ENCODE measurements at regions not wholly inside any gene's neighbourhood (a gene's known extent, or its start where the extent isn't known, plus 50 kb on each side); places are given as distances from the start of the nearest gene placed in this dataset.
"Not testable (repeated sequence)": the region's sequence is repeated elsewhere in the genome, so short reads cannot be mapped to it uniquely, and the experiment has no call there.

DNA sequence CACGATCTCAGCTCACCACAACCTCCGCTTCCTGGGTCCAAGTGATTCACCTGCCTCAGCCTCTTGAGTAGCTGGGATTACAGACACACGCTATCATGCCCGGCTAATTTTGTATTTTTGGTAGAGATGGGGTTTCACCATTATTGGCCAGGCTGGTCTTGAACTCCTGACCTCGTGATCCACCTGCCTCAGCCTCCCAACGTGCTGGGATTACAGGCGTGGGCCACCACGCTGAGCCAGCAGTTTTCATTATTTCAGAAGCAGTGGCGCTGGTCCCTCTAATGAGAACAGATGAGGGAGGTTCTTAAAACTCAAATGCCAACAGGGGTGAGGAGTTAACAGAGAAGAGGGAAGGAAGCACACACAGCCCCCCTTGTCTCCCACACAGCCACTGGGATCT is 98.7 kb downstream of the PTPRS start:
- H3K23me2 ChIP-seq (ENCODE audit: low read depth, low read length); H3K14ac ChIP-seq (ENCODE audit: insufficient read length); H3K23ac ChIP-seq (ENCODE audit: insufficient read length); DNase-seq (ENCODE audit: low read depth in 1 of 2, low spot score in 2 of 2); H2BK12ac ChIP-seq (ENCODE audit: low read depth, low read length); H2AFZ ChIP-seq (ENCODE audit: low read length); H3K79me2 ChIP-seq (ENCODE audit: control insufficient read depth in 1 of 2, insufficient read depth in 2 of 2, low read length in 2 of 2); H3K4ac ChIP-seq (replicated peaks; ENCODE audit: insufficient read length, low read depth, low read length); H2BK120ac ChIP-seq (replicated peaks; ENCODE audit: low read depth, low read length); H3K27me3 ChIP-seq (replicated peaks in 1 of 4; ENCODE audit: control insufficient read depth in 3 of 4, extremely low read depth in 1 of 4, insufficient read depth in 3 of 4, low read length in 3 of 4); H4K91ac ChIP-seq (replicated peaks; ENCODE audit: insufficient read length, low read length); H3K27ac ChIP-seq (ENCODE audit: low read depth, low read length); H2AK5ac ChIP-seq (ENCODE audit: low read depth, low read length); H3K79me1 ChIP-seq (ENCODE audit: low read depth, low read length); H4K8ac ChIP-seq (ENCODE audit: extremely low read depth, insufficient read depth, low read length); FAIRE-seq; H2BK5ac ChIP-seq (ENCODE audit: low read depth, low read length); H4K5ac ChIP-seq (ENCODE audit: insufficient read length, low read depth, low read length); H4K20me1 ChIP-seq (replicated peaks in 1 of 2; ENCODE audit: control insufficient read depth in 1 of 2, insufficient read depth in 2 of 2, low read length in 2 of 2); POLR2A ChIA-PET (ENCODE audit: partially characterized antibody); H3K4me1 ChIP-seq (replicated peaks in 1 of 4; ENCODE audit: control insufficient read depth in 3 of 4, insufficient read depth in 4 of 4, low read length in 3 of 4); H3K18ac ChIP-seq (ENCODE audit: extremely low read depth, low read length); H2BK15ac ChIP-seq (ENCODE audit: low read length); H3K4me2 ChIP-seq (ENCODE audit: insufficient read depth in 1 of 2, low read depth in 2 of 2, low read length in 2 of 2); H3K4me3 ChIP-seq (ENCODE audit: extremely low read depth in 1 of 4, insufficient read depth in 2 of 4, low read depth in 3 of 4, low read length in 4 of 4); H3K9ac ChIP-seq (replicated peaks in 1 of 4; ENCODE audit: extremely low read depth in 1 of 4, low read depth in 3 of 4, low read length in 3 of 4); H2BK20ac ChIP-seq (ENCODE audit: low read length); H3K56ac ChIP-seq (replicated peaks; ENCODE audit: insufficient read length, low read depth, low read length); H3K9me3 ChIP-seq (ENCODE audit: insufficient read depth in 2 of 2, low read depth in 1 of 2, low read length in 1 of 2): not testable (repeated sequence)
- CTCF ChIA-PET (ENCODE audit: partially characterized antibody): interaction anchor here (0.6 to 1.5 kb wide), 4 partner anchors 15 to 246 kb away, joined by 3 to 8 read pairs (median 3); no protein-coding TSS in a partner anchor
- WGBS, 2 experiments (ENCODE audit: extremely low coverage in 1 of 2, insufficient coverage in 1 of 2, insufficient read length in 1 of 2, insufficient replicate concordance in 2 of 2, low coverage in 1 of 2, low lambda C conversion rate in 2 of 2, missing lambda C conversion rate in 1 of 2): 89% methylated on average over 9 of the region's 9 CpGs; no CpG with 5 or more reads in 1 of the 2 experiments
- peak; percentile 22; the same call in 1 of the 2 replicates for TF ChIP-seq MAFK (IDR thresholded peaks at IDR 0.05; ENCODE audit: low read depth, low read length)
- H3K36me3 ChIP-seq (ENCODE audit: control insufficient read depth in 2 of 4, insufficient read depth in 4 of 4, low read length in 3 of 4): peaks cover 0 to 32% (median 19%) of the 10 kb centered on the region in 4 experiments; a peak in 6 of 8 replicates

Measured in H1 (cell line).